HG03139 (cell line): ENCODE measurements at regions not wholly inside any gene's neighbourhood (a gene's known extent, or its start where the extent isn't known, plus 50 kb on each side); places are given as distances from the start of the nearest gene placed in this dataset.
"Not testable (repeated sequence)": the region's sequence is repeated elsewhere in the genome, so short reads cannot be mapped to it uniquely, and the experiment has no call there.

Experiments used
- ATAC-seq: cut with Tn5 transposase; IDR thresholded peaks from one replicate; pipeline ENCODE4 v1.9.1; 2021; ENCODE audit not compliant: unreplicated experiment

DNA sequence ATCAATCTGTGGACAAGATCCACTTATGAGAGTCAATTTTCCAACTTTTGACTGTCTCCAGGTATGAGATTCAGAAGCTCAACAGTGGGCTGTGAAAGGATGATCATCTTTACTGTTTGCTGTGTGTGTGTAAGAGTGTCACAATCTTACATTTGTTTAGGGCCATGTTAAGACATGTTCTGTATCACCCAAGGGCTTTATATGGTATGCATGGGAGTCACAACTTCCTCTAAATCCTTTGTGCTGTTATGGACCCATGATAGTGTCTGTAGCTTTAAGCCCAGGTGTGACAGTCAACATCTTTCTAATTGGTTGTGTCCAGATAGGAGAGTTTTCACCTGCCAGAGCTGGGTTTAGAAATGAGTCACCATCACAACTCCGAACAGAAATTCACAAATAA, 70.2 kb downstream of the ZNF726 start:
- ATAC-seq, result not testable (repeated sequence)

DNA sequence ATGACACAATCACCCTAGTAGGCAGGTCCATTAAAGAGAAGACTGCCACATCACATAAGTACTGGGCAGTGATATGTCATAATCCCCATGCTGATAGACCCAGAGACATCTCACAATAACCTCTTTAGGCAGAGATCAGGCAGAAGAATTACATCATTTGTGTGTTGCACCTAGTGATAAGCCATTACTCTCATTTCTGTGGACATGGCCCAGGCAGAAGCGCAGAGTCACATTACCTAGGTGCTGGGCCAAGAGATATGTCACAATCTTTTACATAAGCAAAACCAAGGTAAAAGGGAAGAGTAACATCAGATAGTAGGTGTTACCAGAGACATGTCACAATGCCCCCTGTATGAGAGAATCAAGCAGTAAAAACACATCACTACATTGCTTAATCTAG, 71.9 kb downstream of the ZNF726 start:
- no peak for ATAC-seq

DNA sequence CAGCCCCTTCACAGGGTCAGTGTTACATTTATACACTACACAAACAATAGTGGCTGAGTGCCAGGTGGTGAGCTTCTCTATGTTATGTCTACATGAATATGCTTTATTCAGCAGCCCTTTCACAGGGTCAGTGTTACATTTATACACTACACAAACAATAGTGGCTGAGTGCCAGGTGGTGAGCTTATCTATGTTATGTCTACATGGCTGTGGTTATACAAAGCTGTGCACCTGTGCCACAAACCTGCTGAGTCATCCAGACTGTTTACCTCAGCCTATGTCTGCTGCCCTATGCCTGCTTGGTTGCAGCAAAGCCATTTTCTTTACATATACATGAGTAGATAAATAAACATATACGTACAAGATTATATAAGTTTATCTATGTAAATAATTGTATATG, 76.5 kb downstream of the ZNF726 start:
- no peak for ATAC-seq

DNA sequence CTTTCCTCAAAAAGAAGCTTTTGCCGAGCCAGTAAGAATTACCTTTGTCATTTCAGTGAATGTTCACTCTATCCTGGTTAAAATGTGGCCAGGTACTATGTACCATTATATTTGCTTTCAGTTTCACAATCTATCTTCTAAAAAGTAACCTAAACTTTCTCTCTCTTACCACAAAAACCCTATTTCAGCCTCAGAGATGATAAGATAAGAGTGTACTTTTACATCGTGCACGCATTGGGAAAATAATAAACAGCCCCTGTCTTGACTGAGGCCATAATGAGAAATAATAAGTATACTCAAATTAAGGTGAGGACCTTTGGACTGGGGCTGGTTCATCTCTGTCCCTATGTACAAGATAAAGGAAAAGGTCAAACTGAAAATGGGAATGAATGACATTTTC, 77.7 kb downstream of the ZNF726 start:
- ATAC-seq, result no peak

DNA sequence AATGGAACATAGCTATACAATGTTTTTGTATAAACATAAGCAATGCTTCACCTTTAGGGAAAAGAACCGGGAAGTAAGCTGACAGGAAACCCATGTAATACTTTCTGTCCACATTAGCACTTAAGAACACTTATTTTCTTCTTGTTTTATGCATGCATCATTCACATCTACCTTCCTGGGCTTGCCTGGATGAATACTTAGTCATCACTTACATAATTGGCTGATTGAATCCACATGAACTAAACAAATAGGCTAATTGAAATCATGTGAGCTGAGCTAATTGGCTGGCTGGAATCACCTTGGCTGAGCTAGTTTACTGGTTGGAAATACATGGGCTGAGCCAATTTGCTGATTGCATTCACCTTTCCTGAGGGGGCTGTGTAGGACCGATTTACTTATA, 78.8 kb downstream of the ZNF726 start:
- no peak for ATAC-seq

DNA sequence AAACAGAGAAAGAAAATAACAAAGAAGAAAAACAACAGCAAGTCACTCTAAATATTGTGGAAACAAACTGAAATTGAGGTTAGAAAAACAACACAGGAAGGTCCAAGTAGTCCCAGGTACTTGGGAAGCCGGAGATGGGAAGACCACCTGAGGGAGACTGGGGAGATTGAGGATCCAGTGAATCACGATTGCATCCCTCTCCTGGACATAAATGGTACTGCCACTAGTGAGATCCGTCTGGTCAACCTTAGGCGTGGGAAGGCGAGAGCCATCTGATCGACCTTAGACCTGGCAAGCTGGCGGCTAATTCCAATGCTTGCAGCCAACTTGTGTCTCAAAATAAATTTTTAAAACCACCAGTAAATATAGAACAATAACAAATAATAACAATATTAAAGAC, 81.9 kb downstream of the ZNF726 start:
- ATAC-seq, result no peak

DNA sequence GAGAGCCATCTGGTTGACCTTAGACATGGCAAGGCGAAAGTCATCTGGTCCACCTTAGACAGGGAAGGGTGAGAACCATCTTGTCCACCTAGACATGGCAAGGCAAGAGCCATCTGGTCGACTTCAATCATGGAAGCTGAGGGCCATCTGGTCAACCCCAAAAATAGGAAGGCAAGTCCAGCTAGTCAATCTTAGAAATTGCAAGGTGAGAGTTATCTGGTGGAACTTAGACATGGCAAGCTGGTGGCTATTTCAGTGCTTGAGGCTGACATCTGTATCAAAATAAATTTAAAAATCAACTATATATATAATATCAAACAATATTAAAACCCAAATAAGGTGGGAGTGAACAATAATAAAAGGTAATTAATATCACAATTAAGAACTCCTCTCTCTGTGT, 83.9 kb downstream of the ZNF726 start:
- no peak for ATAC-seq

DNA sequence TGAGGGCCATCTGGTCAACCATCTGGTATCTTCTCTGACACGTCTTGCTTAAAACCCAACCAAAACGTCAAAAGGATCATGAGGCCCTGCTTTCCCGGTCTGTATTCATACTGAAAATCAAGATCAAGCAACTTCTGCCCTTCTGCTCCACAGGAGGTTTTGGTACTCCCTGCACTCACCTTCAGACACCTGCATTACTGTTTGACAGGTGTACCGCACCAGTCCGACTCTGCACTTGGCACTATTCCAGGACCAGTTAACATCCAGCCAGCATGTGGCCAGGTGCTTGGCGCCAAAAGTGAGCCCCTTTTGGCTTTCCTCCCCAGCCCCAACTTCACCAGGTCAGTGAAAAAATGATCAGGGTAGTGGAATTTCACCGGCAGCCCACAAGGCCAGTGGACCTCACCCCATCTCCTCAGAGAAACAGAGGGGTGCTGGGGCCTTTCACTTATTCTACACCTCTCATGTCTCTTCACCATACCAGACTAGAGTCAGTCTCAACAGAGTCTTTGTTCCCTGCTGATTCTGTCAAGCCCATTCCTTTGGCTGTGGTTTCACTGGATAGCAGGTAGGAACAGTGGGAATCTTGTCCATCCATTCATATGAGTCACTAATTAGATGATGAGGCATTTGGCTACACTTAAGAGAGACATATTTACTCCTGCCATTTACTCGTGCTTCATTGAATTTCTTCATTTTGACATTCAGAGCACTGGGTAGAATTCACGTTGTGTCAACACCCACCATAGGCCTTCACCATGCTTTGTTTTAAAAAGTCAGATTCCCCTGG, 85.3 kb downstream of the ZNF726 start:
- no peak for ATAC-seq

DNA sequence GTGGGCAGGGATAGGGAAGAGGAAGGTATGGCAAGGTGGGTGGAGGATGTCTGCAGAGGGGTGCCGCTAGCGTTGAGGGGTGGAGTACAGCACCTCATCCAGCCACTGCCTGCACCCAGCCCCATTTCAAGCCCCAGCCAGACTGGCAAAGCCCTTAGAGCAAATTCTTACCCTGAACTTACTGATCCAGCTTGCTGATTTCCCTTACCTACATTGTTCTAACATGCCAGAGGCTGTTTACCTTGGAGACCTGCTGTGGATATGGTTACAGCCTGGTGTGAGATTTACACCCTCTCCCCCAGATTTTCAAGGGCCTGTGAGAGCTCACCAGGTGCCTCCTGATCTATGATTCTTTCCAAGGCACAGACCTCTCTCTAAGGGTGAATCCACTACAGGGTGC, 86.0 kb downstream of the ZNF726 start:
- no peak for ATAC-seq

DNA sequence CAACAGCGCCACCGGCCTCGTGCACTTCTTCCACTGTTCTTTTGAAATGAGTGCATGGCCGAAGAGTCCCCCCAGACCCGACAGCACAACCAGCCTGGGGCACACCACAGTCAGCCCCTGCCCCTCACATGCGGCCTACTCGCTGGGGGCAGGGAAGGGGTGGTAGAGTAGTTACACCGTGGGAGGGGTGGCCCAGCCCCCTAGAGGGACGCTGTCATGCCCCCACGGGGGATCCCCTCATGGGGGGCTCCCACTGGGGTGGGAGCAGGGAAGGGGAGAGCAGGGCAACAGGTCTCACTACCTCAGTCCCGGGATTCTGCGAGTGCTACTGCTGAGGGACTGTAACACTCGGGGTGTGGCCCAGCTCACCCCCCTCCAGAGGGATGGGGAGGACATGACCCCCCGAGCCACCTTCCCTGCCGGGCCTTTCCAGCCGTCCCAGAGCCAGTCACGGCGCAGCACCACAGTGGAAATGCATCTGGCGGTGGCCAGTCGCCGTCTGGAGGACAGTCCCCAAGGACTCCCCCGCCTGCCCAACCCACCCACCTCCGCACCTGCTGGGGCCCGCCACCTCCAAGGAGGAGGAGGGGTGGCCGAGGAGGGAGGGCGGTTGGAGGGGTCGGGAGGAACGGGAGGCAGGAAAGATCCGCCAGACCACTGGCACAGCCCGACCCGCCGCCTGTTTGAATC, 84.6 kb upstream of the ZNF254 start:
- no peak for ATAC-seq

DNA sequence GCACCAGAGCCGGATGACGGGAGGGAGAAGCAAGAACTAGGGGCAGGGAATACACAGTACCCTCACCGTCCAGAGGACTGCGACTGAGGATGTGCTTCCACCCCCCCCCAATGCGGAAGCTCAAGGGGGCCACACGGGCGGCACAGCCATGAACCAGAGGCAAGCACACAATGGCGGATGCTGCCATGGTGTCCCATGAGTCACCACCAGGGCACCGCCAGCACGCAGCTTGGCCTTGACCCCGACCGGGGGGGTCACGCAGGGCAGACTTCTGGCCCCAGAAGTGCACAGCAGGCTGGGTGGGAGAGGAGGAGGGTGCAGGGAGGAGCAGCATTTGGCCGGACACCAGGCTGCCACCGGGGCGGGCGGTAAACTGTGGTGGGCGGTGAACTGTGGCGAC, 83.5 kb upstream of the ZNF254 start:
- ATAC-seq, result no peak

DNA sequence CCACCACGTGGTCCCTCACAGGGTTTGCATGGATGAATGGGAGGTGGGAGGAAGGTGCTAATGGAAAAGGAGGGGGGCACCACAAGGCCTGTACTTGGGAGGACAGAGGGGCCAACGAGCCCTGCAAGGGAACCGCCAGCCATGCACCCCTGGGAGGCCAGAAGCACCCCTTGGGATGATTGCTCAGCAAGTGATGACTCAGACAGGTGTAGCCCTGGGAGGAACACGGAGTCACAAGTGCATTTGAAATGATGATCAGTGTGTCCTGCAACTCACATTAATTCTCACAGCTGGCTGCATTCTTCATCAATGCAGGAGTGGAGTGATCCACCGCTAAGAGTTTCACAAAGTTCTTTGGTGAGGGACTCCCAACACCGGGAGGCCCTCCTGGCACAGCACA, 82.8 kb upstream of the ZNF254 start:
- no peak for ATAC-seq

DNA sequence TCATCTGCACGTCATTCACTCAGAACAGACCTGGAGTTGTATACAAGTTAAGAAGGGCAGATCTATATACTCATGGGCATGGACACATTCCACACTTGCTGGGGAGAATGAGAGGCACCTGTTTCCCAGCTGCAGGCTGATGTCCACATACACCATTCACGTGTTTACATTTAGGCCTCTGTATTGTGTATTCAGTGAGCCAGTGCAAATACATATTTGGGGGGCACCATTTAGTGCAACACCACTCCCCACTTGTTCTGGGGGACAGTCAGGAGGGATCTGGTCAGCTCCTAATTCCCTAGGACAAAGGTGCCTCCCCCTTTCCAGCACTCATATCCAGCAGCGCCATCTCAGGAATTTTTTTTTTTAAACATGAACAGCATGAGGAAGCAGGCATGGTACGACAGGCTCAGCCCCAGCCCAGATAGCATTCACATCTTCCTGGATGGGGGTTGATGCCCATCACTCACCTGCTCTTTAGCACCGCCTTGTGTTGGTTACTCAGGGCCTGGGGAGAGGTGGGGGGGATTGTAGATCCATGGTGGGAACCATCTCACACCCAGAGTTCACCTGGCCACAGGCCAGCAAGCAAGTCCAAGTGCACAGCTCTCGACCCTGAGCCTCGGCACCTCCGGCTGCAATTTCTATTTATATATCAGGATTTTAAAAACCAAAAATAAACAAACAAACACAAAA, 56.9 kb upstream of the ZNF254 start:
- no peak for ATAC-seq

DNA sequence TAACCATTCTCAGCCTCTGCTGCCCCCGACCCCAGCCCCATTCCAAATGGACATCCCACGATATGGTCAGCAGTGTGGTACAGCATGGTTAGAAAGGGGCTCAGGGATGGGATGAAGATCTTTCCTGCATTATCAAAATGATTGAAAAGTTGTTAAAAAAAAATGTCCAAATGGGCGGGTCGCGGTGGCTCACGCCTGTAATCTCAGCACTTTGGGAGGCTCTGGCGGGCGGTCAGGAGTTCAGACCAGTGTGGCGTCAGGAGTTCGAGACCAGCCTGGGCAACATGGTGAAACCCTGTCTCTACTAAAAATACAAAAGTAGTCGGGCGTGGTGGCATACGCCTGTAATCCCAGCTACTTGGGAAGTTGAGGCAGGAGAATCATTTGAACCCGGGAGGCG, 54.3 kb upstream of the ZNF254 start:
- ATAC-seq, result no peak

DNA sequence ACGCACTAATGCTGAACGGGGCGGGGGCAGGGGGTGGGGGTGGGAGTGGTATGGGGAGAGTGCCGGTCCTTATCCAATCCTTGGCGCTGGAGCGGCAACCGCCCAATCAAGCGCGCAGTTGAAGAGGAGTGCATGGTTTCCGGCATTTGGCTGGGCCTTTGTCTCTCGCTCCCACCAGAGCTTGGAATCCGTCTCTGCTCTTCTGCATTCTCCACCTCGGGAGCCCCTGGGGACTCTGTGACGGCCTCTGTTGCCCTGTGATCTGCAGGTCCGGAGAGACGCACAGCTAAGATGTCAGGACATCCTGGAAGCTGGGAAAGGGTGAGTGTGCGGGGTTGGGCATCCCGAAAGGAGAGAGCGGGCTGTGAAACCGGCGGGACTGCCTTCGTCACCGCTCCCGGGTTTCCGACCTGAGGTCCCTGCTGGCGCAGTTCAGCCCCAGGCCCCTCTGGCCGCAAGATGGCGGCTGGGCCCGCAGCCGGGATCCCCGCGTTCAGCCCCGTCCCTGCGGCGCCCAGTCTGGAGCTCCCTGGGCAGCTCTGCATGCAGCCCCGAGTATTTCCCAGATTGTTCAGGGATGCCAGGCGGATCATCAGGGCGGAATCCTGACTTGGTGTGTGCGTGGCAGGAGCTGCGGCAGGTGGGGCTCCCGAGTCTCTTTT, 53.6 kb upstream of the ZNF254 start:
- ATAC-seq, result peak; percentile 94

DNA sequence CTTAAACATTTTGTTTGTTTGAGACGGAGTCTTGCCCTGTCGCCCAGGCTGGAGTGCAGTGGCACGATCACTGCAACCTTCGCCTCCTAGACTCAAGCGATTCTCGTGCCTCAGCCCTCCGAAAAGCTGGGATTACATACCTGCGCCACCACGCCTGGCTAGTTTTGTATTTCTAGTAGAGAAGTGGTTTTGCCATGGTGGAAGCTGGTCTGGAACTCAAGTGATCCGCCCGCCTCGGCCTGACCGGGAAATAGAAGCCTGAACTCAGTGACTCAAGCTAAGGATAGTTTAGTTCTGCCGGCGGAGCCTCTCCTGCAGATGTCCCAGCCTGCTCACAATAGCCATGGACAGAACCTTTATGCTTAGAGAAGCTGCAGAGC, 53.0 kb upstream of the ZNF254 start:
- peak; percentile 20 for ATAC-seq

DNA sequence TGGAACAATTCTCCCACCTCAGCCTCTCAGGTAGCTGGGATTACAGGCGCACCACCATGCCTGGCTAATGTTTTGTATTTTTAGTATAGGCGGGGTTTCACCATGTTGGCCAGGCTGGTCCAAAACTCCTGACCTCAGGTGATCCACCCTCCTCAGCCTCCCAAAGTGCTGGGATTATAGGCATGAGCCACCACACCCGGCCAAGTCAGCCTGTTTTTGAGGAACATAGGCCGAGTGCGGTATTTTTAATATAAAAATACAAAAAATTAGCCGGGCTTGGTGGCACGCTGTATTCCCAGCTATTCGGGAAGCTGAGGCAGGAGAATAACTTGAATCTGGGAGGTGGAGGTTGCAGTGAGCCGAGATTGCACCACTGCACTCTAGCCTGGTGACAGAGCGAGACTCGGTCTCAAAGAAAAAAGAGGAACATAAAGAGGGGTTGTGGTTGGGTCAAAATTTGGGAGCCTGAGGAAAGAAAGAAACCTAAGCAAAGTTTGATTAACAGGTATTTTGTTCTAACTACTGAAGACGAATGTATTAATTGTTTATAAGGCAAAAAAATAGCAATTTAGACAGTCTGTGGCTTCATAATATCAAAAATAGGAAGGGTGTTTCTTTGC, 51.6 kb upstream of the ZNF254 start:
- not testable (repeated sequence) for ATAC-seq
